NCI-H2227 (cell line): ENCODE measurements at regions not wholly inside any gene's neighbourhood (a gene's known extent, or its start where the extent isn't known, plus 50 kb on each side); places are given as distances from the start of the nearest gene placed in this dataset.
"Not testable (repeated sequence)": the region's sequence is repeated elsewhere in the genome, so short reads cannot be mapped to it uniquely, and the experiment has no call there.

Experiments used
- DNase-seq: peaks from one replicate; lab custom pipeline; 2025; ENCODE audit not compliant: unreplicated experiment; lab: John Stamatoyannopoulos, UW

DNA sequence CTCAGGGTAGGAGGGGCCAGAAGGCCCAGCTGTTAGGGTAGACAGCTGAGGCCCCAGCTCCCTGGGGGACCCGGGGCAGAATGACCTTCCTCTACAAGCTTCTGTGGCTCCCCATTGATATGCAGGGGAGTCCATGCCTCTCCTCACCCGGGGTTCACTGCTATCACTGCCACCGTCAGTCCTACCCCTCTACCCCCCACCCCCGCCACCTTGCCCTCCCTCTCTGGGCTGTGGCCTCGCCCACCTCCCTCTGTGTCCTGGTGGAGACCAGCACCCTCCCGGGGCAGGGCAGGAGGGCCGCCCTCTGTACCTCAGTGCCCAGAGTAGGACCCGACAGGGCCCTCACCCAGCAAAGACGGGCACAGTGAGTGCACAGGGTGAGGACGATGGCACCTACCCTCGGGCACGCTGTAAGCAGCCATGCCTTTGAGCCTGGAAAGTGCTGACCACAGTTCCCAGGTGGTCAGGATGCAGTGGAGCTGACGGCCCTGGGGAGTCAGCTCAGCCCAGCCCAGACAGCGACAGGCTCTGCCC is 88.4 kb upstream of the SFSWAP start:
- DNase-seq: no peak

DNA sequence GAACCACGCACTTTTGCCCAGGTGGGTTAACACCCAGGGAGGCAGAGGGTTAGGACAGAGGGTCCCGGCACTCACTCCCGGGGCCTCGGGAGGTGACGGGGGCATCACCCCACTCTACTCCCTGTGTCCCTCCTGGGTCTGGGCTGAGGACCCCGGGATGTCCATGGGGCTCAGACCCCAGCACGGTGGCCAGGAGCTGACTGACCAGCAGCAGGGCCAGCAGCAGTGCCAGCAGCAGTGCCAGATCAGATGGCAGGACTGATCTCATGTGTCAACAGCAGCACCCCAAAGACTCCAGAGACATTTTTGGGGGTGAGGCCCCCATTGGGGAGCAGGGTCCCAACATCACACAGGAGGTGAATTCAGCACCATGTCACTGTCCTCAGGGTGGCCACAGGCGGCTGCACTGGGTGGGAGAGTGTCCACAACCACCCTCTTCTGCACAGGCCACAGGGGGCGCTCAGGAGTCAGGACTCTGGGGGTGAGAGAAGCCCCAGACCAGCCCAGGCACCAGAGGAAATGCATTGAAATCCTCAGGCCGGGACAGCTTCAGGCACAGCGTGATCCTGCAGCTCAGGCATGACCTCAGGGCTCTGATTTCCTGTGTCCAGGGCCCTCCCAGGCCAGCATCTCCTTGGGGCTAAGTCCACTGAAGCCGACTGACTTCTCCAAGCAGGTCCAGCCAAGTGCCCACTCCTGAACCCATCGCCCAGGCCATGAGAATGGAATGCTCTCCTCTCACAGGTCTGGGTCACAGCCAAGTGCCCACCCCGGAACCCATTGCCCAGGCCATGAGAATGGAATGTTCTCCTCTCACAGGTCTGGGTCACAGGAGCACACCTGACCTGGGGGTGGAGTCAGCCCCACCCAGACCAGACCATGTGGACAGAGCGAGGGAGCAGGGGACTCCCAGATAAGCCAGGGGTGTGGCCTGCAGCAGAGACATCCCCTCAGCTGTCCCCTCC is 87.2 kb upstream of the SFSWAP start:
- DNase-seq: not testable (repeated sequence)

DNA sequence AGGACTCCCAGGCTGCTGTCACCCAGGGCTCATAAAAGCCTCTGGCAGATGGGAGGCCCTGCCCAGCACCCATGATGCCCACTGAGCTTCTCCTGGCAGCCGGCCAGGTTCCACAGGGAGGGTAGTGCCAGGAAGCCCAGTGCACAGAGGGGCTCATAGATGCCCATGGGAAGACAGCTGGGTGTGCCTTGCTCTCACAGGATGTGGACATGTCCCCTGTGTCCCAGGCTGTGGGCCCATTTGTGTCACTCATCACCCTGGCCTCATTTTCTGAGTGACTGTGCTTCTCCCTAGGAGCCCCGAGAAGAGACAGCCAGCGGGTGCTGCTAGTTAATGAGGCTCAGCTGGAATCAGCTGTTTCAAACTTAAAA is 86.5 kb upstream of the SFSWAP start:
- not testable (repeated sequence) for DNase-seq

DNA sequence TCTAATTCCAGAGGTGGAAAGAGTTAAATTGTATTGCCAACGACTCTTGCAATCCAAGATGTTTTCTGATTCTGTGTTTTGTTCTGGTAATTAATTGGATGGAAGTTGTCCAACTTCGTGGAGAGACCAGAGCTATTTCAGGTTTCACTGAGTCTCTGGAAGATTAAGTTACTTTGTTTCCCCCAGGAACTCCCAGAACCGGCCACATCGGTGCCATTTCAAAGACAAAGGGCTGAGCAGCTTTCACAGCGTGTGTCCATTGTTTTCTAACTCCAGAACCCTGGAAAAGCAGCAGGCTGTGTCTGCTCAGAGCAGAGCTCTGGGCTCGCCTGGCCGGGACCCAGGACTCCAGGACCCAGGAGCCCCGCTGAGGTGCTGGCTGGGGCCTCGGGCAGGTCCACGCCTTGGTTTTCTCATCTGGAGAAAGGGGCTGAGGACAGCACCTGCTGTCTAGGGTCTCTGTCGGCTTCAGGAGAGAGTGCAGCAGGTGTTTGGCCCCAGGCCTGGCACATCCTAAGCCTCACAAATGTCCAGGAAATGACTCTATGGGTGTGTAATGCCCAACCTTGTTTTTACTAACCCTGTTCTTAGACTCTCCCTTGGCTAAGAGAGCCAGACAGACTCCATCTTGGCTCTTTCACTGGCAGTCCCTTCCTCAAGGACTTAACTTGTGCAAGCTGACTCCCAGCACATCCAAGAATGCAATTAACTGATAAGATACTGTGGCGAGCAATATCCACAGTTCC is 86.0 kb upstream of the SFSWAP start:
- not testable (repeated sequence) for DNase-seq

DNA sequence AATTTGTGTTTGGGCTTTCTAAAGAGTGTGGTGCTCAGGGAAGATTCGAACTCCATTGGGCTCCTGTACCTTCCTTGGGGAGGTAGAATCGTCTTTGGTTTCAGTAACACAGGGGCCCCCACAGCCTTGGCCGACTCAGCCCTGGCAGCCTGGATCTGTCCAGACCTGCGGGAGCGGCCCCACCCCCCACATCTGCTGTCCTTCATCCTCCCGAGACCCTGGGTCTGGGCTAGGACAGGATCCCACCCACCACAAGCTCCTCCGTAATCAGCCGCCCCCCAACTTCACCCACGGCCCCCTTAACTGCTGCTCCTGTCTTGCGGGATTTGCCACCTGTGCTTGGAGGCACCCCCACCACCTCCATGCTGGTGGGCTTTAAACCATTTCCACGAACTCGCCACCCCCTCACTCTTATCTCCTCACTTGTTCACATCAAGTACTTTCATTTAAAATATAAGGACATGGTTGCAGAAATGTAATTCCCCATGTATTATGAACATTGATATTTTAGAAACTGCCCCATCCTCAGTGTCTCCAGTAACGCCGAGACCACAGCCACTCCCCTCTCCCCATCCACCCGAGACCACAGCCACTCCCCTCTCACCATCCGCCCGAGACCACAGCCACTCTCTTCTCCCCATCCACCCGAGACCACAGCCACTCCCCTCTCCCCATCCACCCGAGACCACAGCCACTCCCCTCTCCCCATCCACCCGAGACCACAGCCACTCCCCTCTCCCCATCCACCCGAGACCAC is 84.7 kb upstream of the SFSWAP start:
- not testable (repeated sequence) for DNase-seq

DNA sequence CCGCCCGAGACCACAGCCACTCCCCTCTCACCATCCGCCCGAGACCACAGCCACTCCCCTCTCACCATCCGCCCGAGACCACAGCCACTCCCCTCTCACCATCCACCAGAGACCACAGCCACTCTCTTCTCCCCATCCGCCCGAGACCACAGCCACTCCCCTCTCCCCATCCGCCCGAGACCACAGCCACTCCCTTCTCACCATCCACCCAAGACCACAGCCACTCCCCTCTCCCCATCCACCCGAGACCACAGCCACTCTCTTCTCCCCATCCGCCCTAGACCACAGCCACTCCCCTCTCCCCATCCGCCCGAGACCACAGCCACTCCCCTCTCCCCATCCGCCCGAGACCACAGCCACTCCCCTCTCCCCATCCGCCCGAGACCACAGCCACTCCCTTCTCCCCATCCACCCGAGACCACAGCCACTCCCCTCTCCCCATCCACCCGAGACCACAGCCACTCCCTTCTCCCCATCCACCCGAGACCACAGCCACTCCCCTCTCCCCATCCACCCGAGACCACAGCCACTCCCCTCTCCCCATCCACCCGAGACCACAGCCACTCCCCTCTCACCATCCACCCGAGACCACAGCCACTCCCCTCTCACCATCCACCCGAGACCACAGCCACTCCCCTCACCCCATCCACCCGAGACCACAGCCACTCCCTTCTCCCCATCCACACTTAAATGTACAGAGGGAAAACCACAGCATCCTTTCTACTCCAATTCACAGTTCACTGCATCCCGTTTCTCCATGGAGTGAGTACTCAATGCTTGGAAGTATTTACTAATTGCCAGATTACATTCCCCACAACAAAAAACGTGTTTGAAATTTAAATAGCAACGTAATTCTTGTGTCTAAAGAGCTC is 83.5 kb upstream of the SFSWAP start:
- peak; percentile 24 for DNase-seq

DNA sequence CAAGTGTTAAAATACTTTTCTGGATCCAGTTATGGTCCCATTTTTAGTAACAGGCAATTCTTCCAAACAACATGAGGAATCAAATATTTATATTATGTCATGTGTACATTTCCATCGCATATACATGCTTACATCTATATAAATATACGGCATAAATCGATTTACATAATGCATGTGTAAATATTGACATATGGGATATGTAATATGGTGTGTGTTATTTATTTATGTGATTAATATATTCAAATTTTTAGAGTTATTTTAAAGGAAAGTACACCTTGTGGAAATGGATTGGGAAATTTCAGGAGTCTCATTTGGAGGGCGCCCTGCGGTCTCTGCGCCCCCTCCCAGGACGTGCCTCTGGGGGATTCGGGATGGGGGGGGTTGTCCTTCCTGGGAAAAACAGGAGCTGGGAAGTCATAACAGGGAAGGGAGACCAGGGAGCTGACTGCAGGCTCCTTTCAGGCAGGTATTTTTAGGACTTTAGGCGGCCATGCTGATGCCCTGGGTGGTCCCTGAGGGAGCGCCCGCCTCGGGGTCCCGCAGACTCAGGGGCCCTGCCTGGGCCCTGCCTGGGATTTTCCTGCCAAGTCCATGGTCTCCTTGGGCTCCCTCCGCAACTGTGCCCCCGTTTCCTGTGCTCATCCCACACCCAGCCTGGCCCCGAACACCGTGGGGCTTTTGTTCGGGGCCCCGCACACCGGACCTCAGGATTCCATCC is 82.7 kb upstream of the SFSWAP start:
- DNase-seq: no peak

DNA sequence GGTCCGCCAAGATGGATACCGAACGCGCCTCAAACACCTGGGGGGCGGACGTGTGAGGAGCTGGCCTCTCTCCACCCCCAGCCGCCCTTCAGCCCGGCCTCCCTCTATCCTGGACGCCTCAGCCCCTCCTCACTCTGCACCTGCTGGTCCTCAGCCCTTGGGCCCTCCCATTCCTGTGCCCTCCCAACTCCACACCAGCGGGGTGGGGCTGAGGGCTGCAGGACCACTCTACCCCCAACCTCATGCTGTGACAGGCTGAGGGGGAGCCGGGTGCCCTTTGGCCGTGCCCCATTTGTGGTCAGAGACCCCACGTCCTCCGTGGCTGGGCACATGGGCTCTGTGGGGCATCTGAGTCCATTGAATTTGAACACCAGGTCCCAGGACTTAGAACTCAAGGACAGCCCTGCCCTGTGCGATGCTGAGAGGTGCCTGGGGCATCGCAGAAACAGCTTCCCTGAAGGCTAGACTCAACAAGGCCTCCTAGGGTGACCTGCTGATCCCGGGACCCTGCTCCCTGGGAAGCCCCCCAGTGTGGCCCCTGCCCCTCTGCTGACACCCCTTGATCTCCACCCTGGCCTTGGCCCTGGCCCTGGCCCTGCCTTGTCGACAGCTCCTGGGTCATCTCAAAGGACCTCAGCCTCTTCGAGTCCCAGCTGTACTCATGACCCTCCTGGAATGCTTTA is 82.0 kb upstream of the SFSWAP start:
- DNase-seq: no peak

DNA sequence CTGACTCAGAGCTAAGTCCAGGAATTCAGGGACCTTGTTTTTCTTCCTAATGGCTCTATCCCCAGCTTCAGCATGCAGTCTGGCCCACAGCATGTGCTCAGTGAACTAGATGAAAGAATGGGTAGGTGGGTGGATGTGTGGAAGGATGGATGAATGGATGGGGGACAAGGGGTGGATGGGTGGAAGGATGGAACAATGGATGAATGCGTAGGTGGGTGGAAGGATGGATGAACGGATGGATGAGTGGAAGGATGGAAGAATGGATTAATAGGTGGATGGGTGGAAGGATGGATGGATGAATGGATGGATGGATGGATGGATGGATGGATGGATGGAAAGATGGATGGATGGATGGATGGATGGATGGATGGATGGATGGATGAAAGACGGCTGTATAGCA is 79.7 kb upstream of the SFSWAP start:
- DNase-seq: no peak

DNA sequence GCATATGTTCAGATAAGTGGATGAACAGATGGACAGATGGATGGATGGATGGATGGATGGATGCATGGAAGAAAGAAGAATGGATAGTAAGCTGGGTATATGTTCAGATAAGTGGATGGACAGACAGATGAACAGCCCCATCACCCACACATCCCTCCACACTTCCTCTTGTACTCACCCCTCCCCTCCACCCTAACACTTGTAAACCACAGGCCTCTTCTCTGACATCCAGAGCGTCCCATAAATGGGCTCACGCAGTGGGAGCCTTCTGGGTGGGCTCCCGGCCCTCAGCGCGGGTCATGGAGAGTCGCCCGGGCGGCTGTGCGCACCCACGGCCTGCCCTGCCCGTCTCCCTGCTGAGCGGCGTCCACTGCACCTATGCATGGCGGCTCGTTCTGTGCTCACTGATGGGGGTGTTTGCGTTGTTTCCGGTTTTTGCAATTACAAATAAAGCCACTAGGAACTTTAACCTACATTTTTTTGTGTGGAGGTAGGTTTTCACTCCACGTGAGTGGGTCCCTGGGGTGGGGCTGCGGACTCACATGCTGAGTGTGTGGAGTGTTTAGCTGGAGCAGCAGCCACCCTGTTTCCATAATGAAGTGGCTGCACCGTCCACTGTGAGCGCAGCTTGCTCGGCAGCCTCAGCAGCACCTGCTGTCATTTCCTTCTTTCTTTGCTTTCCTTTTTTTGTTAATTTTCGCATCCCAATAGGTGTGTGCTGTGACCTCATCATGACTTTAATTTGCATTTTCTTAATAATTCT is 78.8 kb upstream of the SFSWAP start:
- DNase-seq: not testable (repeated sequence)

DNA sequence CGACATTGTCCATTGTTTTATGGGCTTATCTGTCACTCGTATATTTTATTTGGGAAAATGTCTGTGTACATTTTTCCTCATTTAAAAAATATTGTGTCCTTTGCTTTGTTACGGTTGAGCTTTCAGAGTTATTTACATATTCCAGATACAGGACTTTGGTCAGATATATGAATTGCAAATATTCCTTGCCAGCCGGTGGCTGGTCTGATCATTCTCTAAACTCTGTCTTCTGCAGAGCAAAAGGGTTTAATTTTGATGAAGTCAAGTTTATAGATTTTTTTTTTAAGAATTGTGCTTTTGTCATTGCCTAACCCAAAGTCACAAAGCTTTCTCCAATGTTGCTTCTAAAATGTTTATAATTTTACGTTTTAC is 78.3 kb upstream of the SFSWAP start:
- not testable (repeated sequence) for DNase-seq

DNA sequence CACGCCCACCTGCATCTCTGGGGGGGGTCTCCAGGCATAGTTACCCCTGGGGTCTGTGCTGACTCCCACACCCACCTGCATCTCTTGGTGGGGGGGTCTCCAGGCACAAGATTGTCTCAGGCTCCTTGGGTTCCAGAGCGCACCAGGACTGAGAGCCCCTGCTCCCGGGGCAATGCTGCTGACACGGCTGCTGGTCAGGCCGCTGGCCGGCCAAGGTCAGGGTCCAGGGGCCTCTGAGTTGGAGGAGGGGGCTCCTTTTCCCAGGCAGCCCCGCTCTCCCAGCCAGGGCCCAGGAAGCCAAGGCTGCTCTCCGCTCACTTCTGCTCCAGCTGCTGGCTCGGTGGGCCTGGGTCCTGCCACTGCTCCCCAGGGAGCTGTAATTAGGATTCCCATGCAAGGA is 77.3 kb upstream of the SFSWAP start:
- DNase-seq: not testable (repeated sequence)

DNA sequence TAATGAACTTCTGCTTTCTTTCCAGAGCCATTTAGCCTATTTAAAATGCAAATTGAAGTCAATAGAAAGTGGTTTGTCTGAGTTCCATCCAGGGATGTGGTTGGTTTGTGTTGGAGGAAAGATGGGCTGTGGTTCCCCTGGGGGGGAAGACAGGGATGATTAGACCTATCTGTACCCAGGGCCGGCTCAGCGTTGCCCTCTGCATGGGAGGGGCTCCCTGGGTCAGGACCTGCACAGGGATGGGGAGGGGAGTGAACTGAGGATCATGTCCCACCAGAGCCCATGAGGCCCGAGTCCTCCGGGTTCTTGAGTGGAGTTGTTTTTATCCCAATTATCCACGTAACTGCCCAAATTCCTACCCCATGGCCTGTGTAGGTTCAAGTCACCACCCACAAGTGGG is 76.9 kb upstream of the SFSWAP start:
- DNase-seq: no peak

DNA sequence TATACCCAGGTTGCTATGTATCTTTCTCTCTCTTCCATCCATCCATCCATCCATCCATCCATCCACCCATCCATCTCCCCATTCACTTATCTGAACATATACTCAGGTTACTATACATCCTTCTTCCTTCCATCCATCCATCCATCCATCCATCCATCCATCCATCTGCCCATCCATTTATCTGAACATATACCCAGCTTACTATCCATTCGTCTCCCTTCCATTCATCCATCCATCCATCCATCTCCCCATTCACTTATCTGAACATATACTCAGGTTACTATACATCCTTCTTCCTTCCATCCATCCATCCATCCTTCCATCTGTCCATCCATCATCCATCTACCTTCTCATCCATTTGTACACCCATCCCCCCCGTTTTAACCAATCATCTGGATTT is 75.9 kb upstream of the SFSWAP start:
- not testable (repeated sequence) for DNase-seq

DNA sequence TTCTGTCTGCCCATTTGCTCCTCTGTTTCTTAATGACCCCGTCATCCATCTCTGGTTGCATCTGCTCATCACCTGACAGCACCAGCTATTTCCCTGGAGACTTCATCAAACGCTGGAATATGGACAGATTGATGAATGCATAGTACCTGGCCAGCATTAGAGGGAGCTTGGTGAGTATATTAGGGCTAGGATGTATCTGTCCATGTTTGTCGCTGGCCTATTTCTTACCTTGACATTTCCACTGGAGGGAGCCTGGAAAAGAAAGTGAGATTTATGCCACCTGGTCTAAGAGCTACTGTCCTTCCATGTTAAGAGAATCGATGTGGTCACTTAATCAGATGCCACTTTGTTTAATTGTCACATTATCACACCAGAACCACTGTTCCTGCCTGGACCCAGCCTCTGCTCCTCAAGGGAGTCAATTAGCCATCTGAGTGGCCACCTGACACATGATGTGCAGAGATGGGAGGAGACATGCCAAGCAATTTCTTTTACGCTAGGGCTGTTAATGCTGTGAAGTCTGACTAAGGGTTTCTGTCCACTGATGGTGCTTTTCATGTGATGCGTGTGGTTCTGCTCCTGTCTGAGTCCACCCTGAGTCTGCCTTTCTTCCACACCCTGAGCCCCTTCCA is 75.3 kb upstream of the SFSWAP start:
- no peak for DNase-seq

DNA sequence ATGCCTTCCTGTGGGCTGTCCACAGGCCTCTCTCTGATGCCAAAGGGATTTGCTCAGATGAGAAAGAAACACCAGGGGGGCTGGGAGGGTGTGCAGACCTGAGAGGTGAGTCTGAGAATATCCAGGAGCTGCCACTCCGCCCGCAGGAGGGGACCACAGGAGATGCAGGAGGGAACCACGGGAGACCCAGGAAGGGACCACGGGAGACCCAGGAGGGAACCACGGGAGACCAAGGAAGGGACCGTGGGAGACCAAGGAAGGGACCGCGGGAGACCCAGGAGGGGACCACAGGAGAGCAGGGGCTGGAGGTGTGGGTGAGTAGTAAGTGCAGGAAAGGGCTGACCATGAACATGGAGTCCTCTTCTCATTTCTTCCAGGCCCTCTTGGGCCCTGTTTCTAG is 74.6 kb upstream of the SFSWAP start:
- DNase-seq: no peak

DNA sequence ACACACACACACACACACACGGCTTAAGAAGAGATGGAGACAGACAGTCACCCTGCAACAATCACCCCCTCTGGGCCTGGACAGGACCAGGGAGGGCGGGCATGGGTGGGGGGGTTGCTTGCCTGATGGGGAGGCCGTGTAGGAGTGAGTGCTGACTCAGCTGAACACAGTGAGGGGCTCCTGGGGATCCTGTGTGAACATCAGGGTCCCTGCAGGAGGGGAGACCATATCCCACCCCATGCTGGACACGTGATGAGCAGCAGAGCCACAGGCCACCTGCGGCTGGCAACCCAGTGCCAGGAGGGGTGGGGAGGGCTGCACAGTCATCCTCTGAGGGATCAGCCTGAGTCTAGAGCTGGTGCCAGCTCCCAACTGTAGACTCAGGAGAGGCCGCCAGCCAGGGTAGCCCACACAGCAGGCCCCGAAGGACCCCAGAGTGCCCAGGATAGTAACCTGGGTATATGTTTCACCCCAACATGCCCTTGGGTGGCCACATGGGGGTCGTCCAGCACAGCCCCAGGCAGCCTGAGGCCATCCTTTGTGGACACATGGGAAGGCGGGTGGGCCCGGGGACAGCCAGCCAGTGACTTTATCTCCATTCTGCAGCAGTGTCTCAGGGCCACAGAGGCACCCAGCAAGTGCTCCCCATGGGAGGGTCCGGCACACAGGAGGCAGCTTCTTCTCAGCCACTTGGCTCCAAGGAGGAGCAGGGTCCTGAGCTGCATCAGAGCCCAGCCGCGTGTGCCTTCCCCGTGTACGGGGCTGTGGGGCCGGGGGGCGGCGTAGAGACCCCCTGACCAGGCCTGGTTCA is 73.7 kb upstream of the SFSWAP start:
- no peak for DNase-seq
